Neural cell (in vitro differentiated cells): ENCODE measurements at regions not wholly inside any gene's neighbourhood (a gene's known extent, or its start where the extent isn't known, plus 50 kb on each side); places are given as distances from the start of the nearest gene placed in this dataset.

Source experiments
- H2AFZ ChIP-seq: fragments of 200-600, 300-800 bp; sonication (generic), shearing (Covaris generic); 2 replicates; pipeline ENCODE4 v1.6.0; 2014; ENCODE audit warnings: low read depth, mild to moderate bottlenecking, antibody characterized with exemption, low read length, moderate library complexity
- H3F3A ChIP-seq: fragments of 200-600 bp; shearing (Covaris generic); 2 replicates; pipeline ENCODE4 v1.6.1; 2016; ENCODE audit warnings: mild to moderate bottlenecking, moderate library complexity, mixed read lengths, antibody characterized with exemption, low read length; ENCODE audit not compliant: insufficient read depth, poor library complexity, severe bottlenecking
- H3K27ac ChIP-seq: fragments of 200-600, 300-800 bp; sonication (generic), shearing (Covaris generic); 2 replicates; pipeline ENCODE4 v1.5.1; 2014; ENCODE audit warnings: mild to moderate bottlenecking, low read length, moderate library complexity
- H3K27me3 ChIP-seq: fragments of 300-800, 200-600 bp; sonication (generic), shearing (Covaris generic); 2 replicates; pipeline ENCODE4 v1.6.0; 2014; ENCODE audit warnings: mild to moderate bottlenecking, low read depth, low read length, moderate library complexity; ENCODE audit not compliant: insufficient read depth
- H3K36me3 ChIP-seq: fragments of 300-800, 200-600 bp; sonication (generic), shearing (Covaris generic); 2 replicates; pipeline ENCODE4 v1.5.1; 2014; ENCODE audit warnings: mild to moderate bottlenecking, antibody characterized with exemption, low read length, moderate library complexity; ENCODE audit not compliant: insufficient read depth
- H3K4me2 ChIP-seq: fragments of 300-800, 200-600 bp; sonication (generic), shearing (Covaris generic); 2 replicates; pipeline ENCODE4 v1.6.0; 2014; ENCODE audit warnings: mild to moderate bottlenecking, low read length
- H3K4me3 ChIP-seq: fragments of 300-800, 200-600 bp; sonication (generic), shearing (Covaris generic); 2 replicates; pipeline ENCODE4 v1.5.1; 2014; ENCODE audit warnings: mild to moderate bottlenecking, low read length, moderate library complexity
- H3K79me2 ChIP-seq: fragments of 200-600 bp; shearing (Covaris generic); replicated peaks from 2 replicates; pipeline ENCODE4 v1.6.0; 2014; ENCODE audit warnings: mild to moderate bottlenecking, low read length, moderate library complexity; ENCODE audit not compliant: insufficient read depth
- H3K9ac ChIP-seq: fragments of 300-800, 200-600 bp; sonication (generic), shearing (Covaris generic); 2 replicates; pipeline ENCODE4 v1.6.1; 2016; ENCODE audit warnings: mild to moderate bottlenecking, low read length, mixed read lengths
- H3K9me2 ChIP-seq: fragments of 200-600 bp; shearing (Covaris generic); 2 replicates; pipeline ENCODE4 v1.6.1; 2016; ENCODE audit warnings: mild to moderate bottlenecking, low read length, mixed read lengths; ENCODE audit not compliant: insufficient read depth
- H3K9me3 ChIP-seq: fragments of 200-600, 300-800 bp; sonication (generic), shearing (Covaris generic); 2 replicates; pipeline ENCODE4 v1.6.1; 2016; ENCODE audit warnings: mild to moderate bottlenecking, mixed run types, low read length, moderate library complexity, mixed read lengths
- H4K20me1 ChIP-seq: fragments of 200-600 bp; shearing (Covaris generic); 2 replicates; pipeline ENCODE4 v1.6.1; 2016; ENCODE audit warnings: mild to moderate bottlenecking, mixed run types; ENCODE audit not compliant: insufficient read depth
- CTCF ChIP-seq: fragments of 450-650 bp; IDR thresholded peaks from 2 replicates; pipeline ENCODE4 v1.5.1; 2014; ENCODE audit warnings: antibody characterized with exemption, mild to moderate bottlenecking, moderate library complexity; ENCODE audit not compliant: poor library complexity, severe bottlenecking
- EP300 ChIP-seq: fragments of 450-650 bp; conservative IDR thresholded peaks from 2 replicates; pipeline ENCODE4 v1.6.1; 2014; ENCODE audit warnings: antibody characterized with exemption, mild to moderate bottlenecking, moderate library complexity; ENCODE audit not compliant: poor library complexity, severe bottlenecking
- EZH2 ChIP-seq: fragments of 200-600, 300-800 bp; shearing (Covaris generic), sonication (generic); IDR thresholded peaks from 2 replicates; pipeline ENCODE4 v1.6.1; 2014; ENCODE audit warnings: antibody characterized with exemption, low read length, borderline replicate concordance, mild to moderate bottlenecking; ENCODE audit not compliant: insufficient read depth, poor library complexity, severe bottlenecking
- MXI1 ChIP-seq: fragments of 450-650 bp; conservative IDR thresholded peaks from 2 replicates; pipeline ENCODE4 v1.6.1; 2014; ENCODE audit warnings: antibody characterized with exemption, mild to moderate bottlenecking; ENCODE audit not compliant: poor library complexity, severe bottlenecking
- POLR2AphosphoS5 ChIP-seq: IDR thresholded peaks from 2 replicates; pipeline ENCODE4 v1.6.1; 2012
- RAD21 ChIP-seq: fragments of 450-650 bp; conservative IDR thresholded peaks from 2 replicates; pipeline ENCODE4 v1.6.1; 2014; ENCODE audit warnings: antibody characterized with exemption, mild to moderate bottlenecking, moderate library complexity
- REST ChIP-seq: IDR thresholded peaks from 2 replicates; pipeline ENCODE4 v1.6.1; 2012; ENCODE audit warnings: borderline replicate concordance
- SMC3 ChIP-seq: fragments of 450-650 bp; conservative IDR thresholded peaks from 2 replicates; pipeline ENCODE4 v1.6.1; 2014; ENCODE audit warnings: antibody characterized with exemption, mild to moderate bottlenecking, moderate library complexity; ENCODE audit not compliant: poor library complexity
- TAF1 ChIP-seq: IDR thresholded peaks from 2 replicates; pipeline ENCODE4 v1.6.1; 2012; ENCODE audit warnings: low read depth

GRCh38 chr4:140213749-140214148 lies 59.8 kb upstream of the MAML3 start:
- Histone ChIP-seq H3K36me3 (no peaks in the 10 kb centered on the region), H3K9me2 (no peaks in the 10 kb centered on the region), H3K27ac (no peak overlapping the region), H4K20me1 (no peaks in the 10 kb centered on the region), H3K27me3 (no peaks in the 10 kb centered on the region), H3K79me2 (no peaks in the 10 kb centered on the region), H3F3A (no peaks in the 10 kb centered on the region), H2AFZ (no peak overlapping the region), H3K9ac (no peak overlapping the region), H3K4me3 (no peak overlapping the region), H3K9me3 (no peaks in the 10 kb centered on the region), H3K4me2 (no peak overlapping the region)
- TF ChIP-seq TAF1 (no peak), POLR2AphosphoS5 (no peak), EZH2 (no peak), SMC3 (no peak), MXI1 (no peak), REST (no peak), RAD21 (no peak), EP300 (no peak), CTCF (no peak)

GRCh38 chr4:140213116-140213515 lies 59.1 kb upstream of the MAML3 start:
- Histone ChIP-seq H3K79me2 (no peaks in the 10 kb centered on the region), H3K4me3 (no peak overlapping the region), H3K4me2 (no peak overlapping the region), H3K9me3 (no peaks in the 10 kb centered on the region), H3K9ac (no peak overlapping the region), H3K27ac (no peak overlapping the region), H4K20me1 (no peaks in the 10 kb centered on the region), H2AFZ (no peak overlapping the region), H3K36me3 (no peaks in the 10 kb centered on the region), H3K9me2 (no peaks in the 10 kb centered on the region), H3K27me3 (no peaks in the 10 kb centered on the region), H3F3A (no peaks in the 10 kb centered on the region)
- TF ChIP-seq EZH2: no peak
- no peak for TF ChIP-seq RAD21
- no peak for TF ChIP-seq POLR2AphosphoS5

- Histone ChIP-seq H3K9ac (no peak overlapping the region), H3K79me2 (no peaks in the 10 kb centered on the region), H4K20me1 (no peaks in the 10 kb centered on the region), H3K9me3 (no peaks in the 10 kb centered on the region), H3K4me2 (no peak overlapping the region), H3F3A (no peaks in the 10 kb centered on the region), H3K9me2 (no peaks in the 10 kb centered on the region), H3K27ac (no peak overlapping the region), H3K27me3 (no peaks in the 10 kb centered on the region), H2AFZ (no peak overlapping the region), H3K36me3 (no peaks in the 10 kb centered on the region), H3K4me3 (no peak overlapping the region)
- TF ChIP-seq RAD21: no peak
- TF ChIP-seq SMC3: no peak
- no peak for TF ChIP-seq REST
- no peak for TF ChIP-seq EZH2
- no peak for TF ChIP-seq TAF1
- no peak for TF ChIP-seq POLR2AphosphoS5
- no peak for TF ChIP-seq CTCF
- TF ChIP-seq EP300: no peak
- TF ChIP-seq MXI1: no peak
These were observed 58.7 kb upstream of the MAML3 start for GRCh38 chr4:140212646-140213045.
